RWPE1 (cell line): ENCODE measurements at regions not wholly inside any gene's neighbourhood (a gene's known extent, or its start where the extent isn't known, plus 50 kb on each side); places are given as distances from the start of the nearest gene placed in this dataset.

Experiments
- CTCF ChIA-PET: fragments of 350-600 bp; sonication (Branson Sonifier 250); formaldehyde crosslinking; extraction: SDS; loops from one replicate; lab custom pipeline; 2021; lab: Yijun Ruan, JAX
- POLR2A ChIA-PET: fragments of 400-600 bp; formaldehyde crosslinking; extraction: SDS; loops from one replicate; lab custom pipeline; 2020; ENCODE audit warnings: antibody characterized with exemption; ENCODE audit not compliant: low non-redundant PET; lab: Yijun Ruan, JAX
- DNase-seq: peaks from one replicate; pipeline ENCODE4 v3.0.0; 2012; ENCODE audit warnings: low spot score
- H3K27ac ChIP-seq: fragments of 450-650 bp; 2 replicates; pipeline ENCODE4 v1.5.1; 2017
- CTCF ChIP-seq: fragments of 450-650 bp; conservative IDR thresholded peaks from 2 replicates; pipeline ENCODE4 v1.5.1; 2017; ENCODE audit warnings: low read depth, mild to moderate bottlenecking

- no peak for DNase-seq
- CTCF ChIA-PET: no interaction called here
- H3K27ac ChIP-seq: no peak overlapping the region
- no peak for TF ChIP-seq CTCF
- POLR2A ChIA-PET: no interaction called here
Observed at GRCh38 chr16:59319871-59320270, 585.8 kb upstream of the GOT2 start.

GRCh38 chr16:59305850-59306249 is 571.7 kb upstream of the GOT2 start:
- no peak for TF ChIP-seq CTCF
- ChIA-PET POLR2A (no interaction called here), CTCF (no interaction called here)
- no peak overlapping the region for H3K27ac ChIP-seq
- DNase-seq: no peak

- no peak overlapping the region for H3K27ac ChIP-seq
- no peak for DNase-seq
- ChIA-PET POLR2A (no interaction called here), CTCF (no interaction called here)
- no peak for TF ChIP-seq CTCF
Observed at GRCh38 chr16:59296888-59297287, 562.8 kb upstream of the GOT2 start.

GRCh38 chr16:59295993-59296736 is 562.0 kb upstream of the GOT2 start:
- no peak for DNase-seq
- ChIA-PET POLR2A (no interaction called here), CTCF (interaction anchor here (0.7 kb wide), 1 partner anchor 26 kb away, joined by 4 read pairs; no protein-coding TSS in a partner anchor)
- TF ChIP-seq CTCF: no peak
- H3K27ac ChIP-seq: no peak overlapping the region

- no peak for TF ChIP-seq CTCF
- ChIA-PET POLR2A (no interaction called here), CTCF (interaction anchor here (0.7 kb wide), 1 partner anchor 27 kb away, joined by 4 read pairs; no protein-coding TSS in a partner anchor)
Observed at GRCh38 chr16:59295474-59295873, 561.4 kb upstream of the GOT2 start.

GRCh38 chr16:59290718-59291117 is 556.6 kb upstream of the GOT2 start:
- no peak for DNase-seq
- ChIA-PET CTCF (interaction anchor here (0.5 kb wide), 1 partner anchor 229 kb away, joined by 5 read pairs; no protein-coding TSS in a partner anchor), POLR2A (no interaction called here)
- H3K27ac ChIP-seq: no peak overlapping the region
- no peak for TF ChIP-seq CTCF

More at GRCh38 chr16:59295474-59295873, 561.4 kb upstream of the GOT2 start:
- H3K27ac ChIP-seq: no peak overlapping the region
- DNase-seq: no peak
